Hepatocyte (in vitro differentiated cells): ENCODE measurements at regions not wholly inside any gene's neighbourhood (a gene's known extent, or its start where the extent isn't known, plus 50 kb on each side); places are given as distances from the start of the nearest gene placed in this dataset.

Source experiments
- DNase-seq: peaks from one replicate; pipeline ENCODE4 v3.0.0-alpha.2; 2016; ENCODE audit warnings: low spot score
- H2AFZ ChIP-seq: fragments of 200-600 bp; sonication (generic); 2 replicates; pipeline ENCODE4 v1.6.0; 2016; ENCODE audit warnings: antibody characterized with exemption, mild to moderate bottlenecking
- H3K27ac ChIP-seq: fragments of 200-600 bp; sonication (generic); 2 replicates; pipeline ENCODE4 v1.5.1; 2016; ENCODE audit warnings: mild to moderate bottlenecking
- H3K27me3 ChIP-seq: fragments of 200-600 bp; sonication (generic); 2 replicates; pipeline ENCODE4 v1.6.1; 2016
- H3K36me3 ChIP-seq: fragments of 200-600 bp; sonication (generic); replicated peaks from 2 replicates; pipeline ENCODE4 v1.5.1; 2016; ENCODE audit warnings: low read depth; ENCODE audit not compliant: insufficient read depth
- H3K4me1 ChIP-seq: fragments of 200-600 bp; sonication (generic); 2 replicates; pipeline ENCODE4 v1.5.1; 2016; ENCODE audit warnings: mild to moderate bottlenecking, moderate library complexity; ENCODE audit not compliant: insufficient read depth
- H3K4me2 ChIP-seq: fragments of 200-600 bp; sonication (generic); 2 replicates; pipeline ENCODE4 v1.6.0; 2016
- H3K4me3 ChIP-seq: fragments of 200-600 bp; sonication (generic); 2 replicates; pipeline ENCODE4 v1.5.1; 2016; ENCODE audit warnings: mild to moderate bottlenecking
- H3K79me2 ChIP-seq: fragments of 200-600 bp; sonication (generic); 2 replicates; pipeline ENCODE4 v1.6.0; 2017; ENCODE audit warnings: mild to moderate bottlenecking
- H3K9me2 ChIP-seq: fragments of 200-600 bp; sonication (generic); replicated peaks from 2 replicates; pipeline ENCODE4 v1.6.0; 2017; ENCODE audit warnings: mild to moderate bottlenecking; ENCODE audit not compliant: insufficient read depth
- H3K9me3 ChIP-seq: fragments of 200-600 bp; sonication (generic); 2 replicates; pipeline ENCODE4 v1.5.1; 2016; ENCODE audit warnings: low read depth, mild to moderate bottlenecking
- H4K20me1 ChIP-seq: fragments of 200-600 bp; sonication (generic); 2 replicates; pipeline ENCODE4 v1.6.0; 2016; ENCODE audit warnings: mild to moderate bottlenecking; ENCODE audit not compliant: insufficient read depth, poor library complexity, severe bottlenecking
- EZH2 ChIP-seq: fragments of 200-600 bp; sonication (generic); IDR thresholded peaks from 2 replicates; pipeline ENCODE4 v1.6.1; 2016; ENCODE audit warnings: antibody characterized with exemption, mild to moderate bottlenecking, borderline replicate concordance
- EZH2phosphoT487 ChIP-seq: fragments of 200-600 bp; sonication (generic); IDR thresholded peaks from one replicate; pipeline ENCODE4 v1.6.1; 2018; ENCODE audit warnings: antibody characterized with exemption, mild to moderate bottlenecking, low read depth, moderate library complexity; ENCODE audit not compliant: unreplicated experiment, severe bottlenecking
- WGBS: methylation state at CpG from one replicate; pipeline ENCODE4 v1.1.6; 2016; ENCODE audit warnings: low lambda C conversion rate; ENCODE audit errors: missing lambda C conversion rate; 5-methylcytosine and 5-hydroxymethylcytosine counted together
- TF ChIP-seq, protein P1 (sequence below): fragments of 200-600 bp; sonication (generic); IDR thresholded peaks from 2 replicates; pipeline ENCODE4 v1.5.1; 2016; ENCODE audit warnings: antibody characterized with exemption, mild to moderate bottlenecking; ENCODE audit not compliant: poor library complexity

DNA sequence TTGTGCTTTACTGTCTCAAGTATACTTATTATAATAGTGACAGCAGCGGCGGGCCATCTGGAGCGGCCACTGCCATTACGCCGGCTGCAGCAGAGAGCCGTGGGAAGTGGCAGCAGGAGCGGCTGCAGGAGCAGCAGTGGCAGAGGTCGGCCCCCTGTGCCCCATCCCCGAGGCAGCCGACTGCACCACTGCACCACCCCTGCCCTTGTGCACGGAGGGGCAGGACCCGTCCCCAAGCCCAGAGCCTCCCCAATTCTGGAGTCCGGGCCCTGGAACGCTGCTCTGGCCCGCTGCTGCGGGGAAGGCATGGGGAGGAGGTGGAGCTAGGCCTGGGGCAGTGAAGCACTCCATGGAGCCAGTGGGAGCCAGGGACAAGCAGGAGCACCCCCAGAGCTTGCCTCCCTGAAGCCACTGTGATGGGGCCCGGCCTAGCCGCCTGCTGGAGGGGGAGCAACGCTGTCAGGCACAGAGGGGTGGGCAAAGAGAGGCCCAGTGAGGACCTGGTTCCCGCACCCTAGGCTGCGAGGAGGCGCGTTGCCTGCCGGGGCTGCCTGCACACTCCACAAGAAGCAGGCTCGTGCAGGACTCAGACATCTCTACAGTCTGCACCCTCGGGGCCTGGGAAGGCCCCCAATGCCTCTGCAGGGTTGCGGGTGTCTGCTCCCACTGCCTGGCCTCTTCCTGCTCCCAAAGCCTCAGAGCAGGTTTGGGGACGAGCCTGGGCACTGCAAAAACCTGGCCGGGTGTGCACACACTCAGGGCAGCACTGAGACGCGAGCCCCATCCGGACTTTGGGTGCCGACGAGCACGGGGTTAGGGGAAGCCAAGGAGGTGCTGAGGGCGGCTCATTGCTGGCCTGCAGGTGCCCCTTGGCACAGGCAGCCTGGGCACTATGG, 74.2 kb upstream of the RASSF8 start:
- WGBS, result 96% methylated on average over 36 of the region's 36 CpGs
- H3K4me1 ChIP-seq, result no peaks in the 10 kb centered on the region
- H3K79me2 ChIP-seq, result no peaks in the 10 kb centered on the region
- H3K27me3 ChIP-seq, result no peaks in the 10 kb centered on the region
- no peak for DNase-seq
- no peaks in the 10 kb centered on the region for H4K20me1 ChIP-seq
- H3K9me3 ChIP-seq, result no peaks in the 10 kb centered on the region
- H3K4me2 ChIP-seq, result no peak overlapping the region
- H3K36me3 ChIP-seq, result no peaks in the 10 kb centered on the region
- H2AFZ ChIP-seq, result no peak overlapping the region
- H3K4me3 ChIP-seq, result no peak overlapping the region
- TF ChIP-seq, protein P1, sequence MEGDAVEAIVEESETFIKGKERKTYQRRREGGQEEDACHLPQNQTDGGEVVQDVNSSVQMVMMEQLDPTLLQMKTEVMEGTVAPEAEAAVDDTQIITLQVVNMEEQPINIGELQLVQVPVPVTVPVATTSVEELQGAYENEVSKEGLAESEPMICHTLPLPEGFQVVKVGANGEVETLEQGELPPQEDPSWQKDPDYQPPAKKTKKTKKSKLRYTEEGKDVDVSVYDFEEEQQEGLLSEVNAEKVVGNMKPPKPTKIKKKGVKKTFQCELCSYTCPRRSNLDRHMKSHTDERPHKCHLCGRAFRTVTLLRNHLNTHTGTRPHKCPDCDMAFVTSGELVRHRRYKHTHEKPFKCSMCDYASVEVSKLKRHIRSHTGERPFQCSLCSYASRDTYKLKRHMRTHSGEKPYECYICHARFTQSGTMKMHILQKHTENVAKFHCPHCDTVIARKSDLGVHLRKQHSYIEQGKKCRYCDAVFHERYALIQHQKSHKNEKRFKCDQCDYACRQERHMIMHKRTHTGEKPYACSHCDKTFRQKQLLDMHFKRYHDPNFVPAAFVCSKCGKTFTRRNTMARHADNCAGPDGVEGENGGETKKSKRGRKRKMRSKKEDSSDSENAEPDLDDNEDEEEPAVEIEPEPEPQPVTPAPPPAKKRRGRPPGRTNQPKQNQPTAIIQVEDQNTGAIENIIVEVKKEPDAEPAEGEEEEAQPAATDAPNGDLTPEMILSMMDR, result no peak
- TF ChIP-seq EZH2 (no peak), EZH2phosphoT487 (no peak)
- no peak overlapping the region for H3K27ac ChIP-seq
- H3K9me2 ChIP-seq, result no peaks in the 10 kb centered on the region

DNA sequence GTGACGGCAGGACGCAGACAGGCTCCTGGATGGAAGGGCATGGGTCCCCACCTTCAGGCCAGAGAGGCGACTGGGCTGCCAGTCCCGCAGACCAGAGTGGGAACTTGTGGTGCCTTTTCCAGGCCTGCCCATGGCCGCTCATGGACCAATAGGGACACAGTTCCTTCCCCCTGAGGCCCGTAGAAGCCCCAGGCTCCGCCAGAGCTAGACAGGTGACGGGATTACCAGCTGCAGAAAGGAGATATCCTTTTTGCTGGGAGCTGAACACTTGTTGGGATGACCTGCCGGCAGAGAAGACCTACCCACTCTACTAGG, 73.6 kb upstream of the RASSF8 start:
- Histone ChIP-seq H3K4me1 (no peaks in the 10 kb centered on the region), H3K4me3 (no peak overlapping the region), H3K9me3 (no peaks in the 10 kb centered on the region), H4K20me1 (no peaks in the 10 kb centered on the region), H3K4me2 (no peak overlapping the region), H3K36me3 (no peaks in the 10 kb centered on the region), H3K27ac (no peak overlapping the region), H2AFZ (no peak overlapping the region), H3K9me2 (no peaks in the 10 kb centered on the region), H3K79me2 (no peaks in the 10 kb centered on the region), H3K27me3 (no peaks in the 10 kb centered on the region)
- WGBS, result 91% methylated on average over 9 of the region's 9 CpGs
- TF ChIP-seq EZH2, result no peak
- TF ChIP-seq, protein P1, result no peak
- no peak for TF ChIP-seq EZH2phosphoT487
- DNase-seq, result no peak

DNA sequence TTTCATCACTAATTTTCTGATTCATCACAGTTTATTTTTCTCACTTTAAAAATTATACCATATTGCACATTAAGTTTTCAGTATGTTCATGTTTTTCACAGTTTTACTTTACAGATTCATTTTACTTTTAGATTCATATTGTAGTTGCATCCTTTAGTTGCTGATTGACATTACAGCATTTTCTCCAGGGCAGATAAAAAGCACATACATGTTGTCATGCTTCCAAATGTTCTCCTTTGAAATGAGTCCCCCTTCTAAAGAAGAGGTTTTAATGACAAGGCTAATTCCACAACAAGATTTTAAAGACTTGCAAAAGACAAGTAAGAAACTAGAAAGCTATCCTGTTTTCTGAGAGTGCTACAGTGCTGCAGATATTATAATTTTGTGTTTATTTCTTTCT, 72.1 kb upstream of the RASSF8 start:
- H2AFZ ChIP-seq, result no peak overlapping the region
- H3K27ac ChIP-seq, result no peak overlapping the region
- H4K20me1 ChIP-seq, result no peaks in the 10 kb centered on the region
- H3K36me3 ChIP-seq, result no peaks in the 10 kb centered on the region
- TF ChIP-seq EZH2 (no peak), EZH2phosphoT487 (no peak)
- TF ChIP-seq, protein P1, result no peak
- H3K9me2 ChIP-seq, result no peaks in the 10 kb centered on the region
- H3K27me3 ChIP-seq, result no peaks in the 10 kb centered on the region
- no peak overlapping the region for H3K4me3 ChIP-seq
- no peaks in the 10 kb centered on the region for H3K4me1 ChIP-seq
- DNase-seq, result no peak
- H3K9me3 ChIP-seq, result no peaks in the 10 kb centered on the region
- H3K79me2 ChIP-seq, result no peaks in the 10 kb centered on the region
- no peak overlapping the region for H3K4me2 ChIP-seq

DNA sequence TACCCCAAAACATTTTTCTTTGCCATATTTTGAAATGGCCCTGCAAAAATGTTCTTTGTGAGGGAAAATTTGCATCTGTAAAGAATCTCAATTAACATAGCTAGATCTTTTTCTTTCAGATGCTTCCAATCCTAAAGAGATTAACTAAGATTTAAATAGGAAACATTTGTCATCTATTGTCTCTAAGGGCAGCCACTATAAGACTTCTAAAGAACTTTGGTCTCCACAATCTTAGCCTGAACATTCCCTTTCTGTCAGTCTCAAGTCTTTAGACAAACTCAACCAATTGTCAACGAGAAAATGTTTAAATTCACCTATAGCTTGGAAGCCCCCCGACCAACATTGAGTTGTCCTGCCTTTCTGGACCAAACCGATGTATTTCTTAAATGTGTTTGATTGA, 71.1 kb upstream of the RASSF8 start:
- Histone ChIP-seq H4K20me1 (no peaks in the 10 kb centered on the region), H3K9me3 (no peaks in the 10 kb centered on the region), H3K36me3 (no peaks in the 10 kb centered on the region), H2AFZ (no peak overlapping the region), H3K79me2 (no peaks in the 10 kb centered on the region), H3K27ac (no peak overlapping the region), H3K27me3 (no peaks in the 10 kb centered on the region), H3K9me2 (no peaks in the 10 kb centered on the region), H3K4me1 (no peaks in the 10 kb centered on the region), H3K4me3 (no peak overlapping the region), H3K4me2 (no peak overlapping the region)
- TF ChIP-seq, protein P1, result no peak
- TF ChIP-seq EZH2 (no peak), EZH2phosphoT487 (no peak)
- 49% methylated on average over 3 of the region's 3 CpGs for WGBS
- no peak for DNase-seq
